ENCODE measurements at regions not wholly inside any gene's neighbourhood (a gene's known extent, or its start where the extent isn't known, plus 50 kb on each side); places are given as distances from the start of the nearest gene placed in this dataset.

DNA sequence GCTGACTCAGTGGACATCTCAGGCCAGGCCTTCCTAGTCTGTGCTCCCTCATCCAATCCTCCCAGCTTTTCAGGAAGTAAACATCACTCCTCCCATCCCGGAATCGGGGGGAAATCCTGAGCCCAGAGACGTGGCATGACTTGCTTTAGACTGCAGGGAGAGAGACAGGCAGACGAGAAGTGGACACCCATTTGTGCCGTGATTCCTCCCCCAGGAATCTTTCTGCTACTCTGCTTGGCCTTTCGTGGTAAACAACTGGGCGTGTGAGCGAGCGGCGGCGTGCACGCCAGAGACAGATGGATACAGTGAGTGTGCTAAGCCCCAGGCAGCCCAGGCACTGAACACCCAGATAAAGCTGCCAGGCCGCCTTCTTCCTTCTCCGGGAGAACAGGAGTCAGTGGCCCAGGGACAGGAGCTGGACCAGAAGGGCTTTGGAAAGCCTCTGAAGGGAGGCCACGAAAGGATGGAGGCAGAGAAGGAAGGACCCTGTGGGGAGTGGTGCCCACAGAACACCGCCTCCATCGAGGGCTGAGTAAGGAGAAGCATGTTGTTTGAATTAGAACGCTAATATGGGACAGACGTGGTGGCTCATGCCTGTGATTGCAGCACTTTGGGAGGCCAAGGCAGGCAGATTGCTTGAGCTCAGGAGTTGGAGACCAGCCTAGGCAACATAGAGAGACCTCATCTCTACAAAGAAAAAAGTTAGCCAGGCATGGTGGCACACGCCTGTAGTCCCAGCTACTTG, 53.0 kb upstream of the PRR5 start:
- ATAC-seq (ENCODE audit: low read depth): peak; percentile 94
- Histone ChIP-seq H2AK5ac (ENCODE audit: low read depth, low read length) (peak overlapping the region; percentile 88), H4K91ac (ENCODE audit: insufficient read depth, low read depth, low read length) (peak overlapping the region; percentile 96), H3K27me3 (ENCODE audit: control insufficient read depth, insufficient read depth, low read length) (0 out of 2 replicates have a peak, but pooled peaks cover 2% of the 10 kb centered on the region), H2BK20ac (ENCODE audit: low read depth, low read length) (peak overlapping the region; percentile 73), H4K5ac (ENCODE audit: low read depth, low read length) (peak overlapping the region; percentile 91), H2AK9ac (replicated peaks; ENCODE audit: low read depth, low read length, poor library complexity) (peak overlapping the region; percentile 71), H4K20me1 (ENCODE audit: insufficient read depth, low read length) (no peaks in the 10 kb centered on the region), H2BK120ac (ENCODE audit: low read depth, low read length) (peak overlapping the region; percentile 91), H3K4me2 (ENCODE audit: low read depth, low read length) (peak overlapping the region; percentile 49), H3K4ac (ENCODE audit: low read depth, low read length) (peak overlapping the region; percentile 91), H3K23ac (ENCODE audit: low read depth, low read length) (peak overlapping the region; percentile 55), H3K4me3 (ENCODE audit: insufficient read depth, low read depth, low read length) (no peak overlapping the region), H2AFZ (replicated peaks; ENCODE audit: low read length, poor library complexity) (peak overlapping the region; percentile 92), H3K27ac (ENCODE audit: insufficient read depth, low read length) (peak overlapping the region; percentile 95), H3K56ac (ENCODE audit: extremely low read depth, insufficient read depth, low read length) (peak overlapping the region; percentile 40; the same call in 1 of the 2 replicates), H3K9ac (ENCODE audit: low read depth, low read length) (peak overlapping the region; percentile 54), H3K9me1 (ENCODE audit: insufficient read depth, low read length) (peaks cover 9% of the 10 kb centered on the region), H2BK5ac (ENCODE audit: low read depth, low read length, poor library complexity, severe bottlenecking) (peak overlapping the region; percentile 84), H3K4me1 (ENCODE audit: control insufficient read depth, insufficient read depth, low read length) (peaks cover 12% of the 10 kb centered on the region), H3K79me1 (ENCODE audit: low read depth in 1 of 2, low read length in 2 of 2) (no peaks in the 10 kb centered on the region), H4K8ac (ENCODE audit: low read depth in 2 of 2, low read length in 2 of 2) (peak overlapping the region; percentile 95 to 98), H3K9me3 (ENCODE audit: control insufficient read depth, insufficient read depth, low read length) (no peaks in the 10 kb centered on the region), H3K14ac (replicated peaks; ENCODE audit: low read depth, low read length) (peak overlapping the region; percentile 76), H3K18ac (ENCODE audit: low read depth, low read length) (peak overlapping the region; percentile 68), H2BK15ac (ENCODE audit: low read depth, low read length) (peak overlapping the region; percentile 59; the same call in 2 of the 3 replicates), H3K36me3 (ENCODE audit: control insufficient read depth, insufficient read depth, low read length) (no peaks in the 10 kb centered on the region)
- ChIA-PET POLR2A (ENCODE audit: unreplicated experiment) (no interaction called here), CTCF (no interaction called here)
- DNase-seq: peak; percentile 98
- BruUV-seq (replicated peaks): no TSS peak
- 28% methylated on average over 7 of the region's 20 CpGs; no CpG with 5 or more reads in 1 of the 2 experiments for WGBS, 2 experiments (ENCODE audit: extremely low coverage in 2 of 2, insufficient read length in 1 of 2)
- intact Hi-C loops (cut with micrococcal nuclease) (no loop called here), in situ Hi-C loops (cut with MboI; ENCODE audit: low sequenced_read_pairs) (loop anchor here (25.0 kb wide), 1 partner anchor 1262 kb away; no protein-coding TSS in a partner anchor), dilution Hi-C loops (cut with HindIII; ENCODE audit: low sequenced_read_pairs, unreplicated experiment) (no loop called here)
- peak; percentile 85 for TF ChIP-seq BHLHE40 (IDR thresholded peaks at IDR 0.05; ENCODE audit: low read depth, low read length)
- TF ChIP-seq ELK1 (IDR thresholded peaks at IDR 0.05; ENCODE audit: borderline replicate concordance, low read depth, low read length): no peak
- TF ChIP-seq CHD1 (IDR thresholded peaks at IDR 0.05; ENCODE audit: low read depth, low read length): no peak; the same call in 1 of the 2 replicates
- peak; percentile 31 for TF ChIP-seq RCOR1 (IDR thresholded peaks at IDR 0.05; ENCODE audit: insufficient replicate concordance, low read length)
- peak; percentile 74 for TF ChIP-seq FOS (IDR thresholded peaks at IDR 0.05; ENCODE audit: low read depth, low read length)
- TF ChIP-seq MAFK (IDR thresholded peaks at IDR 0.05; ENCODE audit: low read depth, low read length): no peak; the same call in 1 of the 2 replicates
- peak; percentile 83 for TF ChIP-seq MXI1 (IDR thresholded peaks at IDR 0.05; ENCODE audit: borderline replicate concordance, low read depth, low read length)
- no peak for TF ChIP-seq SMC3 (IDR thresholded peaks at IDR 0.05; ENCODE audit: low read depth, low read length)
- peak; percentile 46; the same call in 1 of the 2 replicates for TF ChIP-seq POLR2A (IDR thresholded peaks at IDR 0.05; ENCODE audit: low read depth, low read length)
- TF ChIP-seq, protein P1, sequence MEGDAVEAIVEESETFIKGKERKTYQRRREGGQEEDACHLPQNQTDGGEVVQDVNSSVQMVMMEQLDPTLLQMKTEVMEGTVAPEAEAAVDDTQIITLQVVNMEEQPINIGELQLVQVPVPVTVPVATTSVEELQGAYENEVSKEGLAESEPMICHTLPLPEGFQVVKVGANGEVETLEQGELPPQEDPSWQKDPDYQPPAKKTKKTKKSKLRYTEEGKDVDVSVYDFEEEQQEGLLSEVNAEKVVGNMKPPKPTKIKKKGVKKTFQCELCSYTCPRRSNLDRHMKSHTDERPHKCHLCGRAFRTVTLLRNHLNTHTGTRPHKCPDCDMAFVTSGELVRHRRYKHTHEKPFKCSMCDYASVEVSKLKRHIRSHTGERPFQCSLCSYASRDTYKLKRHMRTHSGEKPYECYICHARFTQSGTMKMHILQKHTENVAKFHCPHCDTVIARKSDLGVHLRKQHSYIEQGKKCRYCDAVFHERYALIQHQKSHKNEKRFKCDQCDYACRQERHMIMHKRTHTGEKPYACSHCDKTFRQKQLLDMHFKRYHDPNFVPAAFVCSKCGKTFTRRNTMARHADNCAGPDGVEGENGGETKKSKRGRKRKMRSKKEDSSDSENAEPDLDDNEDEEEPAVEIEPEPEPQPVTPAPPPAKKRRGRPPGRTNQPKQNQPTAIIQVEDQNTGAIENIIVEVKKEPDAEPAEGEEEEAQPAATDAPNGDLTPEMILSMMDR (conservative IDR thresholded peaks at IDR 0.05; ENCODE audit: low read depth, low read length): no peak
- 0 out of 2 replicates have a peak, but pooled peaks have one; percentile 12 for TF ChIP-seq CEBPB (IDR thresholded peaks at IDR 0.05; ENCODE audit: low read depth, low read length)
- TF ChIP-seq MAZ (IDR thresholded peaks at IDR 0.05; ENCODE audit: borderline replicate concordance, low read depth, low read length): peak; percentile 75
- no peak for TF ChIP-seq RFX5 (IDR thresholded peaks at IDR 0.05; ENCODE audit: low read depth, low read length)
- TF ChIP-seq, protein P2, sequence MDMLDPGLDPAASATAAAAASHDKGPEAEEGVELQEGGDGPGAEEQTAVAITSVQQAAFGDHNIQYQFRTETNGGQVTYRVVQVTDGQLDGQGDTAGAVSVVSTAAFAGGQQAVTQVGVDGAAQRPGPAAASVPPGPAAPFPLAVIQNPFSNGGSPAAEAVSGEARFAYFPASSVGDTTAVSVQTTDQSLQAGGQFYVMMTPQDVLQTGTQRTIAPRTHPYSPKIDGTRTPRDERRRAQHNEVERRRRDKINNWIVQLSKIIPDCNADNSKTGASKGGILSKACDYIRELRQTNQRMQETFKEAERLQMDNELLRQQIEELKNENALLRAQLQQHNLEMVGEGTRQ (IDR thresholded peaks at IDR 0.05; ENCODE audit: low read depth, low read length): no peak
